ENCODE measurements at regions not wholly inside any gene's neighbourhood (a gene's known extent, or its start where the extent isn't known, plus 50 kb on each side); places are given as distances from the start of the nearest gene placed in this dataset.

DNA sequence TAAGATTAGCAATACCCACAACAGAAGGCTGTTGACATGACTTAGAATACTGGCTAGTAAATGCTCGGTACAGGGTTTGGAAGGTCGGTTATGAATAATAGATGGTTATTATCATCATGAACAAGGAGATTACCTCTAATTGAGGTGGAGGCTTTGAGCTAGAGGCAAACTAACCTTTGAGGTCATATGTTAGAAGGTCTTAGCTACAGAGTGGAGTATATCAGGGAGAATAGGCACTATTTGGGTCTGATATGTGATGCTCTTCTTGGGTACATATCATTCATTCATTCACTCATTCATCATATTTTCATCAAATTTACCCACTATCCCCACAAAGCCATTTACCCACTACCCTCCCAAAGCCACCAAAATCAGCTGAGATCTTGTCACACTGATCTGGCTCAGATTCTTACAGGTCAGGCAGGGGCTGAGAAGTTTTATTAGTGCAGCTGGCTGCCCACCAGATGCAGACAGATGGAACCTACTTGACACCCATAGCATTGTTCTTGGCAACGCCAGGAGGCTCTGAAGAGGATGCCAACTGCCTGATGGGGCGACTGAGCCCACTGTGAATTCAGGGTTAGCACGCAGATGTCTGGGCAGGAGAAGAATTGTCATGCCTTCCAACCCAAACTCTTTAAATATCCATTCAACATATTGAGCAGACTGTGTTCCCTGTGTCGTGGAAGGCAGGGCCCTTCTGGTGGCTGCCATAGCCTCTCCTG, 90.2 kb upstream of the SH3PXD2B start:
- no peaks in the 10 kb centered on the region for H3K4me1 ChIP-seq
- no peaks in the 10 kb centered on the region for H3K79me2 ChIP-seq
- no peak overlapping the region for H3K4me2 ChIP-seq (ENCODE audit: low read length)
- TF ChIP-seq, protein P1, sequence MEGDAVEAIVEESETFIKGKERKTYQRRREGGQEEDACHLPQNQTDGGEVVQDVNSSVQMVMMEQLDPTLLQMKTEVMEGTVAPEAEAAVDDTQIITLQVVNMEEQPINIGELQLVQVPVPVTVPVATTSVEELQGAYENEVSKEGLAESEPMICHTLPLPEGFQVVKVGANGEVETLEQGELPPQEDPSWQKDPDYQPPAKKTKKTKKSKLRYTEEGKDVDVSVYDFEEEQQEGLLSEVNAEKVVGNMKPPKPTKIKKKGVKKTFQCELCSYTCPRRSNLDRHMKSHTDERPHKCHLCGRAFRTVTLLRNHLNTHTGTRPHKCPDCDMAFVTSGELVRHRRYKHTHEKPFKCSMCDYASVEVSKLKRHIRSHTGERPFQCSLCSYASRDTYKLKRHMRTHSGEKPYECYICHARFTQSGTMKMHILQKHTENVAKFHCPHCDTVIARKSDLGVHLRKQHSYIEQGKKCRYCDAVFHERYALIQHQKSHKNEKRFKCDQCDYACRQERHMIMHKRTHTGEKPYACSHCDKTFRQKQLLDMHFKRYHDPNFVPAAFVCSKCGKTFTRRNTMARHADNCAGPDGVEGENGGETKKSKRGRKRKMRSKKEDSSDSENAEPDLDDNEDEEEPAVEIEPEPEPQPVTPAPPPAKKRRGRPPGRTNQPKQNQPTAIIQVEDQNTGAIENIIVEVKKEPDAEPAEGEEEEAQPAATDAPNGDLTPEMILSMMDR (IDR thresholded peaks at IDR 0.05): no peak
- H2AFZ ChIP-seq: no peak overlapping the region
- H3K27ac ChIP-seq: no peak overlapping the region
- no peaks in the 10 kb centered on the region for H3K27me3 ChIP-seq (ENCODE audit: control insufficient read depth, insufficient read depth, low read length)
- no peaks in the 10 kb centered on the region for H3K9me3 ChIP-seq (ENCODE audit: control insufficient read depth, low read length)
- no peak overlapping the region for H3K9ac ChIP-seq
- H3K36me3 ChIP-seq (ENCODE audit: control insufficient read depth, insufficient read depth, low read length): no peaks in the 10 kb centered on the region
- H3K4me3 ChIP-seq (ENCODE audit: low read depth, low read length): no peak overlapping the region

DNA sequence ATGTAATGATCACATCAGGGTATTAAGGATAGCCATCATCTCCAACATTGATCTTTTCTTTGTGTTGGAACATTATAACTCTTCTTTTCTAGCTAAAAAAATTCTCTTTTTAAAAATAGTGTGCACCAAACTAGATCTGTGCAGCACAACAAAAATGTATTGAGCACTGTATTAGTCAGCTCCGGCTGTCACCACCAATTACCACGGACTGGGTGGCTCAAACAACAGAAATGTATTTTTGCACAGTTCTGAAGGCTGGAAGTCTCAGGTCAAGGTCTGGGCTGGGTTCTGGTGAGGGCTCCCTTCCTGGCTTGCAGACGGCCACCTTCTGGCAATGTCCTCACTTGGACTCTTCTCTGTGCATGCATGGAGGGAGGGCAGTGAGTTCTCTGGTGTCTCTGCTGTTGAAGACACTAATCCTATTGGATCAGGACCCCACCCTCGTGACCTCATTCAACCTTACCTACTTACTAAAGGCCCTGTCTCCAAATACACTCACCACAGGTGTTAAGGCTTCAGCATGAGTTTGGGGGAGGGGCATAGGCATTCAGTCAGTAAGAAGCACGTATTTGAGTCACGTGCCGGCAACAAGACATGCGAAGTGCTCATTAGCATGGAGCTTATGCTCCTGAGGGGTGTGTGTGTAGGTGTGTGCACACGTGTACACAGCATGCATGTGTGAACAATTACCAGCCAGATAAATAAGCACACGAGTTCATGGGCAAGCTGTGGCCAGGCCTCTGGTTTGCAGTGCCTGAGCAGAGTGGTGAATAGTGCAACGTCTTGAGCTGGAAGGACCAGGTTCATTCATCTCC, 89.4 kb upstream of the SH3PXD2B start:
- Histone ChIP-seq H3K9ac (no peak overlapping the region), H3K4me3 (ENCODE audit: low read depth, low read length) (no peak overlapping the region), H3K36me3 (ENCODE audit: control insufficient read depth, insufficient read depth, low read length) (no peaks in the 10 kb centered on the region), H3K27me3 (ENCODE audit: control insufficient read depth, insufficient read depth, low read length) (no peaks in the 10 kb centered on the region), H3K4me1 (no peaks in the 10 kb centered on the region), H3K9me3 (ENCODE audit: control insufficient read depth, low read length) (no peaks in the 10 kb centered on the region), H2AFZ (no peak overlapping the region), H3K79me2 (no peaks in the 10 kb centered on the region), H3K27ac (no peak overlapping the region), H3K4me2 (ENCODE audit: low read length) (no peak overlapping the region)
- TF ChIP-seq, protein P1 (IDR thresholded peaks at IDR 0.05): no peak

DNA sequence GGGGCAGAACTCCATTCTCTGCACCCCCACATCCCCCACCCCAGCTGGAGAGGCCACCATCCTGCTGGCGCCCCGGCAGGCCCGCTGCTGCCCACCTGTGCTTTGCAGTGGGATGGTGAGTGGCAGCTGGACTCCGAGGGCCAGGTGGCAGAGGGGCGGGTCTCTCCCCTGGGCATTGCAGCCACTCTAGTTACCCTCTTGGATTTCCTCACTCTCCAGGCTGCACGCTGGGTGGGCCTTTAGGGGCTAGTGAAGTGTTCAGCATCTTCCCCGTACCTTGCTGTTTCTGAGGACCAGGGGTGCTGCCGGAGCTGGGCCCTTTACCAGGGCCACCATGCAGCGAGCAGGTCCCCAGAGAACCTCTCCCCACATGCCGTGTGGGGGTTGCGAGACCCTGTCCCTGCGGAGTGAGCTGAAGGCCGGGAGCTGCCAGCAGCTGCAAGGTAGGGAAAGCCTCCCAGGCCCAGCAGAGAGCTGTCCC, 88.4 kb upstream of the SH3PXD2B start:
- no peak overlapping the region for H3K27ac ChIP-seq
- no peaks in the 10 kb centered on the region for H3K9me3 ChIP-seq (ENCODE audit: control insufficient read depth, low read length)
- H3K36me3 ChIP-seq (ENCODE audit: control insufficient read depth, insufficient read depth, low read length): no peaks in the 10 kb centered on the region
- no peaks in the 10 kb centered on the region for H3K4me1 ChIP-seq
- H3K27me3 ChIP-seq (ENCODE audit: control insufficient read depth, insufficient read depth, low read length): no peaks in the 10 kb centered on the region
- H2AFZ ChIP-seq: no peak overlapping the region
- TF ChIP-seq, protein P1 (IDR thresholded peaks at IDR 0.05): no peak
- no peak overlapping the region for H3K9ac ChIP-seq
- no peak overlapping the region for H3K4me3 ChIP-seq (ENCODE audit: low read depth, low read length)
- H3K4me2 ChIP-seq (ENCODE audit: low read length): no peak overlapping the region
- no peaks in the 10 kb centered on the region for H3K79me2 ChIP-seq

DNA sequence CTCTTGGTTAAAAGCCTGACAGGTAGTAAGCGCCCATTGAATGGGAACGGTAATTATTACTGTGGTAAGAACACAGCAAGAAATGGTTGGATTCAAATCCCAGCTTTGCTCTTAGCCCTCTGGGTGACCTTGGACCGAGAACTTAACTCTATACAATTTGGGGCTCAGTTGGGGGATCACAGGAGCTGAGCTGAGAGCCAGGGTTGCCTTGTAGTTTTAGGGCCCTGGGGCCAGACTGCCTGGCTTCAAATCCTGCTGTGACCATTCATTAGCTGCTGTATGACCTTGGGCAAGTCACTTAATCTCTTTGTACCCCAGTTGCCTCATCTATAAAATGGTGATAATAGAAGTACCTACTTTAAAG, 87.4 kb upstream of the SH3PXD2B start:
- Histone ChIP-seq H3K79me2 (no peaks in the 10 kb centered on the region), H3K27ac (no peak overlapping the region), H3K9me3 (ENCODE audit: control insufficient read depth, low read length) (no peaks in the 10 kb centered on the region), H3K4me3 (ENCODE audit: low read depth, low read length) (no peak overlapping the region), H3K4me1 (no peaks in the 10 kb centered on the region), H3K4me2 (ENCODE audit: low read length) (no peak overlapping the region), H3K9ac (no peak overlapping the region), H3K27me3 (ENCODE audit: control insufficient read depth, insufficient read depth, low read length) (no peaks in the 10 kb centered on the region), H3K36me3 (ENCODE audit: control insufficient read depth, insufficient read depth, low read length) (no peaks in the 10 kb centered on the region), H2AFZ (no peak overlapping the region)
- TF ChIP-seq, protein P1 (IDR thresholded peaks at IDR 0.05): no peak

All from parathyroid adenoma (tissue), 2 donors.